ENCODE measurements at regions not wholly inside any gene's neighbourhood (a gene's known extent, or its start where the extent isn't known, plus 50 kb on each side); places are given as distances from the start of the nearest gene placed in this dataset.
A peak's percentile ranks its signal among the peaks of the same experiment; 100 is the strongest.

GRCh38 chr7:54674891-54675290 lies 84.1 kb downstream of the SEC61G start:
- H3K4me3 ChIP-seq = no peak overlapping the region
- no peaks in the 10 kb centered on the region for H3K9me3 ChIP-seq
- intact Hi-C loops (cut with DNase I; ENCODE audit: low total_unique reads) = no loop called here
- H3K27me3 ChIP-seq = no peaks in the 10 kb centered on the region
- no peak for TF ChIP-seq CTCF (IDR thresholded peaks at IDR 0.05)
- DNase-seq = no peak
- H3K27ac ChIP-seq = no peak overlapping the region
- no peaks in the 10 kb centered on the region for H3K36me3 ChIP-seq
- H3K4me1 ChIP-seq = no peaks in the 10 kb centered on the region

- no peak for DNase-seq
- H3K27ac ChIP-seq = no peak overlapping the region
- no peak for TF ChIP-seq CTCF (IDR thresholded peaks at IDR 0.05)
Observed at GRCh38 chr7:54672519-54672918, 86.5 kb downstream of the SEC61G start.

GRCh38 chr7:54664235-54665228 lies 94.5 kb downstream of the SEC61G start:
- Histone ChIP-seq H3K27me3 (peaks cover 0 to 29% of the 10 kb centered on the region in 2 donors), H3K9me3 (no peaks in the 10 kb centered on the region), H3K4me3 (peak overlapping the region in 1 of 2 donors; percentile 17), H3K36me3 (no peaks in the 10 kb centered on the region), H3K4me1 (peaks cover 0 to 10% (median 8%) of the 10 kb centered on the region in 4 donors), H3K27ac (no peak overlapping the region)
- DNase-seq = no peak
- TF ChIP-seq CTCF (IDR thresholded peaks at IDR 0.05) = no peak
- intact Hi-C loops (cut with DNase I; ENCODE audit: low total_unique reads) = no loop called here

More at GRCh38 chr7:54672519-54672918, 86.5 kb downstream of the SEC61G start:
- H3K36me3 ChIP-seq = no peaks in the 10 kb centered on the region
- no peak overlapping the region for H3K4me3 ChIP-seq
- intact Hi-C loops (cut with DNase I; ENCODE audit: low total_unique reads) = no loop called here
- no peaks in the 10 kb centered on the region for H3K9me3 ChIP-seq
- H3K4me1 ChIP-seq = no peaks in the 10 kb centered on the region
- H3K27me3 ChIP-seq = no peaks in the 10 kb centered on the region

GRCh38 chr7:54663603-54664234 lies 95.3 kb downstream of the SEC61G start:
- no peaks in the 10 kb centered on the region for H3K36me3 ChIP-seq
- H3K4me1 ChIP-seq = peaks cover 0 to 10% (median 8%) of the 10 kb centered on the region in 4 donors
- H3K27me3 ChIP-seq = peaks cover 0 to 29% of the 10 kb centered on the region in 2 donors
- H3K27ac ChIP-seq = no peak overlapping the region
- H3K9me3 ChIP-seq = no peaks in the 10 kb centered on the region
- intact Hi-C loops (cut with DNase I; ENCODE audit: low total_unique reads) = no loop called here
- H3K4me3 ChIP-seq = peak overlapping the region in 1 of 2 donors; percentile 17
- DNase-seq = no peak
- TF ChIP-seq CTCF (IDR thresholded peaks at IDR 0.05) = no peak

- H3K4me1 ChIP-seq = peaks cover 0 to 10% (median 8%) of the 10 kb centered on the region in 4 donors
- DNase-seq = no peak
- no peak for TF ChIP-seq CTCF (IDR thresholded peaks at IDR 0.05)
- no peak overlapping the region for H3K27ac ChIP-seq
- H3K9me3 ChIP-seq = no peaks in the 10 kb centered on the region
- H3K36me3 ChIP-seq = no peaks in the 10 kb centered on the region
- intact Hi-C loops (cut with DNase I; ENCODE audit: low total_unique reads) = no loop called here
- peaks cover 0 to 29% of the 10 kb centered on the region in 2 donors for H3K27me3 ChIP-seq
- no peak overlapping the region for H3K4me3 ChIP-seq
Observed at GRCh38 chr7:54663186-54663585, 95.8 kb downstream of the SEC61G start.

Measured in tibial artery (tissue), 4 donors.